NCI-H2171 treated with DMSO at 0.1 percent for 48 hours (cell line): ENCODE measurements at regions not wholly inside any gene's neighbourhood (a gene's known extent, or its start where the extent isn't known, plus 50 kb on each side); places are given as distances from the start of the nearest gene placed in this dataset.
"Not testable (repeated sequence)": the region's sequence is repeated elsewhere in the genome, so short reads cannot be mapped to it uniquely, and the experiment has no call there.

ENCODE experiments used
- DNase-seq: peaks from one replicate; lab custom pipeline; 2025; lab: John Stamatoyannopoulos, UW

DNA sequence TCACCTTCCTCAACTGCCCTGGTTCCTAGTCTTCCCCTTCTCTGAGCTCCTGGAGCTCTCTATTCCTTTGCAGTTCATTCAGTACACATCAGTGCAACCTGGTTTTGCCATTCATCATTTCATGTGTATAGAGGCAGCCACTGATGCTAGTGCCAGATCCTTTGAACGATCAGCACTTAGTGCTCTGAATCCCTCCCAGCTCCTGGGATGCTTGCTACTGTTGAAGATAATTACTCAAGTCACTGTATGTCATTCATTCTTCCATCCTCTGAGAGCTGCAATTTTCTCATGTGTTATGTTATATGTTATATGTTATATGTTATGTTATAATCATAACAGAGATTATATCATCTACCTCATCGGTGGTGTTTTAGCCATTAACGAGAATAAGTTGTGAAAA, 98.5 kb upstream of the UXS1 start:
- DNase-seq, result no peak

GRCh38 chr2:106288873-106289272, 94.8 kb upstream of the UXS1 start:
- DNase-seq, result no peak

GRCh38 chr2:106285237-106285829, 91.2 kb upstream of the UXS1 start:
- no peak for DNase-seq

DNA sequence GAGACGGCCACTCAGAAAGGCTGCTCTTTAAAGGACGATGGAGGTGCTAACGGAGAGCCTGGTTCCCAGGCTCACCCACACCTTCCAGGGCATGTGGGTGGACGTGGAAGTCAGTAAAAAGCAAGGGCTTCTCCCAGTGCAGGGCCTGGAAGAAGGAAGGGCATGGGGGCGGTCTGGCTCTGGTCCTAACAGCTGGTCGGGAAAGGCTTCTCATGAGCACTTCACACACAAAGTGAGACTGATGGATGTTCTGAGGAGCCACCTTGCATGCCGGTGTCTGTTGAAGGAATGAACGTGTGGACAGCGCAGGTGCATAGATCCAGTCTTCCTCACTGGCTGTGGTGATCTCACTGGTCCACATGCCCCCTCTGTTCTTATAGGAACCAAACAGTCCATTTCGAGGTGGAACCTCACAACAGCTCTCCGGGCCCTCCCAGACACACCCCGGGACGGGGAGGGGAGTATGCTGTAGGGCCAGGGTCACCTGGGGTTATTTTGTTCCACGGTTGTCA, 90.6 kb upstream of the UXS1 start:
- no peak for DNase-seq

- DNase-seq, result no peak
Observed at GRCh38 chr2:106284255-106284654, 90.2 kb upstream of the UXS1 start.

DNA sequence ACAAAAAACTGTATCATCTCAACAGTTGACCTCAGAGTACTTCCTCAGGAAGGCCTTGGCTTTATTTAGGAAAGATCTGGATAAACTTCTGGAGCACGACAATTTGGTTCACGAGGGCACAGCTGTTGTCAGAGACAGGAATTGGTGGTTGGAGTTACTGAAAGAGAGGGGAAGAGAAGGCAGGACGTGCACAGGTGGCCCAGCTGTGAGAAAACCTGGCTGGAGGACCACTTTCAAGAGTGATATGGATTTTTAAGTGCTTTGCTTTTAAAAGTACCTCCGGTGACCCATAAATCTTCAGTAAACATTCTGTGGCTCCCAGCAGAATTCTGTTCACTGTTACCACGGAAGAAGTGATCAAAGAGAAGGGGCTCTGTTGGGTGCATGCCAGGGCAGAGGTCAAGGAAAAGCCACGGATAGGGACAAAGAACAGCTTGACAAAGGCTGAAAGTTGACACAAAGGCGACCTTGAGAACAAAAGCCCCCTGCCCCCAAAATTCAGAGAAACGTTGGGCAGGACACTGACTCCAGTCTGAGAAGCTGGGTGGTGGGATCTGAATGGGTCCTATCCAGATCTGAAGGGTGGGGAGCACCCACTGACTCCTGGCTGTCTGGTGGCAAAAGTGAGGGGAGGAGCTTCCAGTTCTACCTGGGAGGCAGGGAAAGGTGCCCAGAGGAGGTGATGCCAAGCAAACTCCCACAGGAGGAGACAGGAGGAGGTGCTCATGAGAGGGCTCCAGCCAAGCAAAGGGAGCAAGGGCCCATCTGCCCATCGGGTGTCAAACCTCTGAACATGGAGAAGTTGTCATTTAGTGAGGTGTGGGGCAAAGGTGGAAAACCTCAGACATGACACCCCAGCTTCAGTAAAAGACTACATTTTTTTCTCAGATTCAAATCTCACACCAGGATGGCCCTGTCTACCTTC, 89.4 kb upstream of the UXS1 start:
- DNase-seq, result peak; percentile 19

DNA sequence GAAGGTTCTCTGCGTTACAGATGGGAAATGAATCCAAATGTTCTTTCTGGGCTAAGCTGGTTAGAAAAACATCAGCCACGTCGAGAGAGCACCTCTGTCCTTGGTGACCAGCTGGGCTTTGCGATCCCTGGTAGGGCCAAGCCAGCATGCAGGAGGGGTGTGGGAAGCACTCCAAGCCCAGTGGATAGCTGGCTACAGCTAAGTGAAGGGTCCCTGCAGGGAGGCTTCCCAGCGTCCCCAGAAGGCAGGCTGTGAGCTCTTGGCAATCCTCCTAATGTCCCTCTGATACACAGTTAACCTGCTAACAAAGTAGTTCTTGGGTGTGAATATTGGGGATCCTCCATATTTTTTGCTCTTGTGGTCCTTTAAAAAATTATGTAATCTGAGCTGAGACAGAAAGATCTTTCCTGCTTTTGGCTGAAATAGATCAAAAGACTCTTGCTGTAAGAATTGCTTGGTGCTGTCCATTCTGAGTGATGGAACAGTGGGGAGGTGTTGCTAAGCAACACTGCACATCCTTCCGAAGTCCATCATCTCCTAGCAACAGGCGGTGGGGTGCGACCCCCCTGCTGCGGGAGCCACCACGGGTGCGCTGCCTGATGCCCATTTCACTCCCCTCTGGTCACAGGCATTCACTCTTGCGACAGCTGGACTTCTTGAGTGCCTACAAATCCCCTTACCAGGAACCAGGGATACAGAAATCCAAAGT, 88.5 kb upstream of the UXS1 start:
- no peak for DNase-seq

DNA sequence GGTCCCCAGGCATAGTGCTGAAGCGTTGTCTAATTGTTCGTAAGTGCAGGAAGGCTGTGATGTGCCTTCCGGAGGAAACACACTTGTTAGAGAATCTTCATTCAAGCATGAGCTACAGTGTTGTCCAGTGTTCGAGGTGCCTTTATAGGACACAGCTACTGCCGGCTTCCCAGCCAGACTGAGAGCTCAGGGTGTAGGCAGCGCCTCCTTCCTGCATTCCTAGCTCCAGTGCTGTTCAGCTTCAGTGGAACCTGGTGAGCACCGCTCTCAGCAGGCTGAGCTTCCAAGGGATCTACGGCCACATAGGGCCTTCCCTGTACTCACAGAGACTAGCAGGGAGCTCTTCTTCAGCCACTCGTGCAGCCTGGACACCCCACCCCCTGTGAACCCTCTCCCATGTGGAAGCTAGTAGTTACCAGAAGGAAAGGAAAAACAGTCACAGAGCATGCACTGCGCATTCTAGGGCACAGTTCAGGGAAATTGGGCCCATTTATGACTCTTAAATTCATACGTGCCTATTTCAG, 87.9 kb upstream of the UXS1 start:
- DNase-seq, result not testable (repeated sequence)

- no peak for DNase-seq
Observed at GRCh38 chr2:106280722-106281446, 86.8 kb upstream of the UXS1 start.

DNA sequence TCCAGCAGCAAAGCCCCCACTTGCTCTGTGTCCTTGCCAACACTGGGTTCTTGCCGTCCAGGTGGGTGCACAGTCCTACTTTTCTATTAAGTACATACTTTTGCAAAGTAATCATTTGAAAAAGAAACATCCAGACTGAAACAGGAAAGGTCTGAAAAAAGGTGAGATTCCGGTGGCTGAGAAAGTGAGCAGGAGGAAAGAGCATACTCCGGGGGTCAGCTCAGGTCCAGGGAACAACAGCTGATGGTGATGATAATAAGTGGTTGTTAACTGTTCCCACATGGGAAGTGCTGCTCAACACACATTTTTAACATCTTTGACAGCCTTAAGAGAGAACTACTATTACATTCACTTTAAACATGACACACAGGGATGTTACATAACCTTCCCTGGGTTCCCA, 86.1 kb upstream of the UXS1 start:
- DNase-seq, result no peak

GRCh38 chr2:106278112-106278876, 84.2 kb upstream of the UXS1 start:
- DNase-seq, result no peak

GRCh38 chr2:106277426-106277825, 83.3 kb upstream of the UXS1 start:
- no peak for DNase-seq

- DNase-seq, result no peak
Observed at GRCh38 chr2:106275971-106276370, 81.9 kb upstream of the UXS1 start.

GRCh38 chr2:106274668-106275067, 80.6 kb upstream of the UXS1 start:
- DNase-seq, result no peak

DNA sequence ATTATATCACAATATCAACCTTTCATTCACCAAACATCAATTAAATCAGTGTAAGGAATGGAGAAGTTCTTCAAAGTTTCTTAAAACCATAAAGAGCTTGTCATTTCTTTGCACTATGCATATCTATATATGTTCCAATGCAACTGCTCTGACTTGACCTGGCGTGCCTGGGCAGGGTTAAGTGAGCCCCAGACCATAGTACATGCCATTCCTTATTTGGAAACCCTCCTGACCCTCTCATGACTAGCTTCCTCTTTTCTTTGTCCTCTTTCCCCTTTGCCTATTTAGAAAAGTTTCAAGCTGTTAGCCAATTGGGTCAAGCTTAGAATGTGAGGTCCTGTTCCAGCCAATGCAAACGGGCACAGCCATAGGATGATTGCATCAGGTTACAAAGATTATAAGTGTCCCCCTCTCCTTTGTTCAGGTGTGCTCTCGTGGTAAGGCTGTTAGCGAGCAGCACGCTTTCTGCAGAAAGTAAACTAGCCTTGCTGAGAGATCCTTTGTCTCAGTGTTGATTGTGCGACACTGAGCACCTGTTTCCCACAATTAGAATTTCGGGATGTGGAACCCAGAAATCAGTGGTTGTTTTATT, 78.2 kb upstream of the UXS1 start:
- no peak for DNase-seq

DNA sequence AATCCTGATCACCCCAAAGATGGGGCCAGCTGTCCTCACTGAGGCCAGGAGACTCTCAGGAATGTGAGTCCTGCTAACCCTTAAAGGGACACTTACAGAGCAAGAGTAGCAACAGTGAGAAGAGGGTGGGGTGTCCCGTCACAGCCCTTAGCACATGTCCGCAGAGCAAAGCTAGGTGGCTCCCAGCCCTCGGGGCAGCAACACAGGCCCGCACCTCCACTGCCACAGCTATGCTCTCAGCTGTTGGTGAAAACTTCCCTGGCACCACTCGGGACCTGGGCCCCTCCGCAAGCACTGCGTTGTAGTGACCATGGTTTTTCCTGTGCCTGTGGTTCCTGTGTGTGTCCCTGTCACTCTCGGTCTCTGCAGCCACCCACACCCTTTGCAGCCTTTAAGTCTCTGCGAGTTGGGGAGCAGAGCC, 76.4 kb upstream of the UXS1 start:
- DNase-seq, result no peak

- DNase-seq, result peak; percentile 39
Observed at GRCh38 chr2:106269591-106270291, 75.6 kb upstream of the UXS1 start.

DNA sequence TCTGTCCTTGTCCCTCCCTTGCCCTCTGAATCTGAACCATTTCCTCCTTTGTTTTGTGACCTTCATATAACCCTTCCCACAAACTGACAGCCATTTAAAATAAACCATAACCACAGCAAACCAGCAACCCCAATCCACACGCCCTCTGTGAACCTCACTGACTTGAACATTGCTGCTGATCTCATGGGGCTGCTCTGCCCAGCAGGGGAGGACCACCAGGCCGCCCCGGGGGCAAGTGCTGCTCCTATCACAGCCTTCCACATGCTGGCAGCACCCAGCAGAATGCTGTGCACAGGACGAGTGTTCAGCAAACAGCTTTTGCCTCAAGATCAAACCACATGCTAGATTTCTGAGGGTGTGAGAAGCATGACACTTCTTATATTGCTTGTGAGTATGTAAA, 73.9 kb upstream of the UXS1 start:
- no peak for DNase-seq

DNA sequence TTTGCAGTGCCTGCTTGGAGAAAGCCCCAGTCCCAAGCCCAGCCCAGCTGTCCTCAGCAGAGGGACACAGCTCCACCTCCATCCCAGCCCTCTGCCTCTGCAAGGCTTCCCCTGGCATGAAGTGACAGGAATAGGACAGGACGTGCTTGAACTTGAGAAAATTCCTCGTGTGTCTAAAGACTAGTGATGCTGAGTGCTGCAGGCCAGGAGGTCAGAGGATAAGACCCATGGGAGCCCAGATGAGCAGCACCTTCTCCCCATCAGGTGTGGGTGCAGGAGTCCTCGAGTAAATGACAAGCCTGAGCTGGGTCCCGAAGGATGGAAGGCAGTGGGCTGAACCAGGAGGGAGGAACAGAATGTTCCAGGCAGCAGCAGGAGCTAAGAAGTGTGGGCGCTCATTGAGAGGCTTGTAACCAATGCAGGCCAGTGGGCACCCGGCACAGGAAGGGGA, 67.8 kb upstream of the UXS1 start:
- no peak for DNase-seq

GRCh38 chr2:106258859-106259258, 64.8 kb upstream of the UXS1 start:
- not testable (repeated sequence) for DNase-seq
